GM19025 (cell line): ENCODE measurements at regions not wholly inside any gene's neighbourhood (a gene's known extent, or its start where the extent isn't known, plus 50 kb on each side); places are given as distances from the start of the nearest gene placed in this dataset.

Source experiments
- ATAC-seq: cut with Tn5 transposase; IDR thresholded peaks from one replicate; pipeline ENCODE4 v1.9.1; 2021; ENCODE audit warnings: mild to moderate bottlenecking, low read depth, moderate library complexity; ENCODE audit not compliant: unreplicated experiment

DNA sequence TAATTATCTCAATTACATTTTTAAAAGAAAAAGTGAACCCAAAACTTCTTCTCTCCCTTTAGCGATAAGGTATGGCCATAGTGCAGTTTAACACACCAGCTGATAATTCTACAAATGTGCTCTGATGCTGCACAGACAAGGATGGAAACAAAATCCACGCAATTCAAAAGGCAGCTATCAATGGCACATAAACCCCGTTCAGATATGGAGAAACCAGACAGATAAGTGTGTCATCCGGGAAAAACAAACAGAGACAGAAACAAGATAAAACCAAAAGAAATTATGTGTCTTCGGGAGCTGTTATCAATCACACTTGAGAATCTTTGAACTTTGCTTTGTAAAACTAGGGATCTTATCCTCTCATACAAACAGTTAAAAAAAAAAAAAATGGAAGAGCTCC, 73.6 kb downstream of the SIPA1L2 start:
- no peak for ATAC-seq

DNA sequence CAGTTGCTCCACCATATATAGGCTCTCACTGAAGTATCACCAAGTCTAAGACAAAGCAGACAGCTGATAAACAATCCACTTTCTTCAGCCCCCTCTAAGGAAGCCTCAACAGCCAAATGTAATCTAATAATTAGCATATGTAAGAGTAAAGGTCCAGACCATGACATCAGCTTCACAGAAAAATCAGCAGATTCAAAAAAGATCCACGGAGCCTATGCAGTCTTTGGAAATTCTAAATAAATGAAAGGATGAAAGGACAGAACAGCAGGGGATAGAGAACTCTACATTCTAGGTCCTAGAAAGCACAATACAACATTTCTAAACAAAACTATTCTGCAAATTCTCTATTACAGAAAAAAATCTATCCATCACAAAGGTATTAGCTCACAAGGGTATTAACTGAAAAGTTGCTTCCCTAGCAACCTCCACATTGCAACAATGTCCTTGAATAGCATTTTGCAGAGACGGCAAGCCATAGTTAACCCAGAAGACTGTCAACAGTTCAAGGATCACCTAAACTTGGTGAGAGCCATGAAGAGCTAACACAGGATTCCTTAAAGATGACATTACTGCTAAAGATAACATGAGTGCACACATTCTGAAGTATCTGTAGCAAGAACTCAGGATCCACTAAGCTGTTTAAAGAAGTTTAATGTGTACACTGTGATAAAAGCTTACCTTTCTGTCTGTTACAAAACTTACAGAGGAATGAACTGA, 74.3 kb downstream of the SIPA1L2 start:
- no peak for ATAC-seq

DNA sequence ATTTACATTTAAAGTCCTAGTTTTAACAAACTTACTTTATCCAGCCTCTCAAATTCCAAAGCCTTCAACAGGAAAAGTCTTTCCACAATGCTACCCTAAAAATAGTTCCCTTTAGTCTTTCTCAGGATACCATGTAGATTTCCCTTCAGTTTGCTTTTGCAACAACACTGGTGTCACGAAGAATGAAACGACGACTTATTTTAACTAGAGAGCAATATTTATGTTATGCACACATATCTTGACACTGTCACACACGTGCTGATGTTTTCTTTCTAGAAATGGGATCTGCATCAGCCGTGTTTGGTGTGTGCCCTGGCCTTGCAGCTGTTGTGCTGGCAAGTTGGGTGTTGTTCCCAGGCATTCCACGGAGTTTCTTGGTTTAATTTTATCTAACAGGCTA, 75.5 kb downstream of the SIPA1L2 start:
- no peak for ATAC-seq

DNA sequence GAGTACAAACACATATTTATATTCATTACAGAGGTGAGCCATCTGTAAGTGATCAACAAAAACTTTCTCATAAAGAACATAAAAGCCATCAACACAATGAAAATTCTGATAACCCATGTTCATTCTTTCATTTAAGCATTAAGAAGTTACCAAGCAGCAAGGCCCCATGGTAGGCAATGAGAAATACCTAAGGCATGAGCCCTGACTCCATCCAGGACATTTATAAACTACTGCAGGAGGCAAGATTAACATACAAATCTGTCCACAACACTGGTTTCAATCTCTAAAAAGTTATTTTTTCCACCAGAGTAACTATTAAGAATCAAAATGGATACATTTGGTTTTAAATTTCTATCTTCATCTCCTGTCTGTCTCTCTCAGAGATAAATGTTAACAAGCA, 76.1 kb downstream of the SIPA1L2 start:
- no peak for ATAC-seq

DNA sequence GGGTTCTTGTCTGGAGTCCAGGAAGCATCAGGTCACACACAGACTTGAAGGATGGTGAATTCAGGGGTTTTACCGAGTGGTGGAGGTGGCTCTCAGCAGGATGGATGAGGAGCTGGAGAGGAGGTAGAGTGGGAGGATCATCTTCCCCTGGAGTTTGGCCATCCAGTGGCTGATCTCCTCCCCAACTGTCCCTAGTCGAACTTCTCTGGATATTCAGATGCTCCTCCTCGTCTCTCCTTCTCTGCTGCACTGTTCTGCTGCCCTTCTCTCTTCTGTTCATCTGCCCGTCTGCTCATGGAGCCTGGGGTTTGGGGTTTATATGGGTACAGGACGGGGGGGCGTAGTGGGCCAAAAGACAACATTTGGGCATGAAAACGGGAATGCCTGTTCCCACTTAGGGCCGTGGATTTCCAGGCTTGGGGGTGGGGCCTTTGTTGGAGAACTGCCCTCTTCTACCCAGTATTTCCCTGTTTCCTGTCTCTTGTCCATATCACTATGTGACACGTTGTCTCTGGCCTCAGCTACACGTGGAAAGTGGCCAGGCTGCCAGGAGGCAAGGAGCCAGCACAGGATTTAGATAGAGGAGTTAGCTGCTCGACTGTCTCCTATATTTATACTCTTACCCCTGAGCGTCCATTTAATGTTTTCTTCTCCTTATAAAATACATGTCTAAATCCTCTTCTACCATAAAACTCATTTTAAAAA, 76.7 kb downstream of the SIPA1L2 start:
- ATAC-seq: no peak

DNA sequence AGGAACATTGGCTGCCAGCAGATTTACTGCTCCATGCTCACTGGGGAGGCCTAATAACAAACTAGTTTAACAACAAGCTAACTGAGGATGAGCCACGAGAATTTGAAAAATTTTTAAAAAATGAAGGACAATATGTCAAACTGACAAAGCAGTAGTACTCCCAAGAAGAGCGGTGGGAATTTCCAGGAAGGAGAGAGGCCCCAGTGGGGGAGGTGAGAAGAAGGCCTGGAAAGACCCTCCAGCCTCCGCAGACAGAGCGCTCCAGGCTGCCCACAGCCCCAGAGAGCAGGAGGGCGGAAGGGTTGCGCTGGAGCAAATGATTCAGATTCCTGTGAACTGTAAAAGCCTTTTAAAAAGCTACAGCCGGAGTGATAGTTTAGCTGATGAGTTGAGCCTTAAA, 78.5 kb downstream of the SIPA1L2 start:
- no peak for ATAC-seq

DNA sequence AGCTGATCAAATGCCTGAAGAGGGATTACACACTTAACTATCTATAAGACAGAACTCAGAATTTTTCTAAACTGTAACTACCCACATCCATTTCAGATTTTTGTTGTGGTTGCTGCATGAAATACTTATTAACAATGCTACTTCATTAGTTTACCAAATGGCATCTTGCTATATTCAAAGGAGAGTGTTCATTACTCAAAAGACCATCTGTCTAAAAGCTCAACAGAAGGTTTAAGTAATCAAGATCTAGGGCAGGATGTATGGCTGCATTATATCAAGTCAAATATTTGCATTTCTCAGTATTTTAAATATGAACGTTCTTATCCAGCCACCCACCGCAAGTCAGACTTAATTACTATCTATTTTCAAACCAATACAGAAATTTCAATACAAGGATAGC, 79.9 kb downstream of the SIPA1L2 start:
- ATAC-seq: no peak

DNA sequence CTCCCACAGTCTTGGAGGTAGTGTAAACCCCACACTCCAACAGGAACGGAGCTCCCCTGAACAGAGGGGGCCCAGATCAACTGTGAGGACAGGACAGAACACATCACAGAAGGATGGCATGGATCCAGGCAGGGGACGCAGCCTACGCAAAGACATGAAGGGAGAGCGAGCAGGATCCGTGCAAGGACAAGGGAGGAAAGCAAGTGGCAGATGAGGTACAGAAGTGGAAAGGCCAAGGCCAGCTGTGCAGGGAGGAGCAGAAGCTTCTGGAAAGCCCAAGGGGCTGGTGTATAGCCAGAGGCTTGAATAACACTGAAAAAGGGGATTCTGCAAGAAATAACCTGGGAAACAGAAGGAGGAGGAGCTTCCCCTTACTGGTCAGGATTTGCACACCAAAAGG, 81.2 kb downstream of the SIPA1L2 start:
- ATAC-seq: no peak

DNA sequence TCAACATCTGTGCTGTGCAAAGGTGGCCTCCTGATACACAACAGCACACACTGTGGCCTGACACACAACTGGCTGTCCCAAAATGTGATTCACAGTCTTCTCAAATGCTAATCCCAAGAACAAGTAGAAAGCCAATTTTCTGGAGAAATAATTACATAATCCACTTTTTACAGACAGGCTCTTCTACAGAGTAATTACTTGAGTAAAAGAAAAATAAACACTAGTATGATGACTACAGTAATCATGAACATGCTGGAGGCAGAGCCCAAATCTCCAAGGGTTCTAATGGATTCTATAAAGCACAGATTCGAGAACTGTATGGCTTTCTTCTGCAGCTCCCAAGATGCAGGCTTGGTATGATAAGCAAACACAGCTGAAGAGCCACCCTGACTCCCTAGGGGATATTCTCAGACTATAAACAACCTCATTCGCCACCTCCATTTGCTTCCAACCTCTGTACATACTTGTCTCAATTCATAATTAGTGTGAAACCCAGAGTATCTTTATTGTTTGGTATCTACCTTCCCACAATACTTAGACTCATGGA, 81.9 kb downstream of the SIPA1L2 start:
- ATAC-seq: no peak

DNA sequence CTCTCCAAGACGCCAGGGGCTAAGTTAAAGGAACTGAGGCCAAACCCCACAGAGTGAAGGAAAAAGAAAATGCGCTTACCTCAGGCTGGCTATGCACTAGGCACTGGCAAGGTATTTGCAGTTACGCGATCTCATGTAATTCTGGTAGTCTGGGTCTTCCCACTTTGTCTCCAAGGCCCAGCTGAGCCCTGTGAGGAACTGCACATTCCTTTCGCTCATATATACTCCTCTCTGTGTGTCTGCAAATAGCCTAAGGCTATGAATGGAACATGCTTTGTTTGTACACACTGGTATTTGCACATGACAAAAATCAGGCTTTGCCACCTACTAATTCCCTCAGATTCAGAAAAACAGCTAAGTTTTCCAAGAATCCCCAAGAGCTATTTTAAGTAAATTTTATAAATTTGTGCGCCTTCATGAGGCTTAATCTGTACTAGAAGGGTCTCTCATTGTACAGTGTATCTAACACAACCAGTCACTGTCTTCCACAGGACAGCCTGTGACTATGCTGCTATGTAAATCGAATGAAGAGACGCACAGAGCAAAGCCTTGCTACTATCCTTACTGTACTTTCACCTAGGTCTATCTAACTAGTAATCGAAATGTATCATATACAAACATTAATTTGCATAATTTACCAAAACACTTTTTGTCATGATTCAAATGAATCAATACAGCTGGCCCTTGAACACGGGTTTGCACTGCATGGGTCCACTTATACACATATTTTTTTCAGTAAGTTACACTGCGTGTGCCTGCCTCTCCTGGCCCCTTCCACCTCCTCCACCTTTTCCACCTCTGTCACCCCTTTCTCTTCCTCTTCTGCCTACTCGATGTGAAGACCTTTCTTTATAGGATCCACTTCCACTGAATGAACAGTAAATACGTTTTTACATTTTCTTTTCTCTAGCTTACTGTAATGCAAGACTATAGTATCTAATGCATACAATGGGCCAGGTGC, 87.0 kb downstream of the SIPA1L2 start:
- ATAC-seq: no peak

DNA sequence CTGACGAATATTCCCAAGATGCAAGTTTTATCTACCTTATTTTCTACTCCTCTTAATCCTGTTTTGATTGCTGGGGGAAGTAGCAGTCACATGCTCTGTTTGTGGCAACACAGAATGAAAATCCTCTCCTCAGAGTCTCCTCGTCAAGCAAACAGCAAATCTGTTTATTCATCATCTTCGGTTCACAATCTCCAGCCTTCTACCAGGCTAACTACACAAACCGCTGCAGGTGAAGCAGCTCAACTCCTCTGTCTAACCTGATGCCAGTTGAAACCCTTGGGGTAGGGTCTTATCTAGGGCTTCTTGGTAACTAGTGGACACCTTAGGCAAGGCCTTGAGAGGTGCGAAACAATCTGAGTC, 91.0 kb downstream of the SIPA1L2 start:
- no peak for ATAC-seq

DNA sequence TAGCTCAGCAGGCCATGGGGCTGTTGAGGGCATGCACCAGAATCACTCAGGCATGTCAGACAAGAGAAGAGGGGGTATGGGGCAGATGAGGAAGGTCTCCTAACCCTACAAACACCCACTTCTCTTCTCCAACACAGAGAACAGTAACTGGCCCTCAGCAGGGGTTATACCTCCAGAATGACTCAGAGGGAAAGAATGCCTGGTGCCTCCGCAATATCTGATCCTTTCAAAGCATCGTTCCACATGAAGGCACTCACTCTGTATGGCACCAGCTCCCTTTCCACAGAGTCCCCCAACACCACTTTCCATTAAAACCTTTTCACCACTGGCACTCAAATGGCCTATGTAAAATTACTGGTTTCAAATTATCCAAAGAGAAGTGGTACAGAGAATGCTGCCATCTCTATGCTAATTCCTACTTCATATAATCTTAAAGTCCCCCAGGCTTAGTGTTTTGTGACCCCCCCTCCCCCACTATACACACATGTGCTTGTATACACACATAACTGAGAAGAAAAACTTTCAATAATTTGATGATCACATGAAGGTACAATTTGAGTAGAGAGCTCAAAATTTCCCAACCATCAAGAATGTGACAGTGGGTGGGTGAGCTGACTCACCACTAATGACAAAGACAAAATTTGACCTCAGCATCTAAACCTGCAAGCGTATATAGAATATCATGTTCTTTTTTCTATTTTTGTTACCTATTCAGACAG, 91.5 kb downstream of the SIPA1L2 start:
- no peak for ATAC-seq

DNA sequence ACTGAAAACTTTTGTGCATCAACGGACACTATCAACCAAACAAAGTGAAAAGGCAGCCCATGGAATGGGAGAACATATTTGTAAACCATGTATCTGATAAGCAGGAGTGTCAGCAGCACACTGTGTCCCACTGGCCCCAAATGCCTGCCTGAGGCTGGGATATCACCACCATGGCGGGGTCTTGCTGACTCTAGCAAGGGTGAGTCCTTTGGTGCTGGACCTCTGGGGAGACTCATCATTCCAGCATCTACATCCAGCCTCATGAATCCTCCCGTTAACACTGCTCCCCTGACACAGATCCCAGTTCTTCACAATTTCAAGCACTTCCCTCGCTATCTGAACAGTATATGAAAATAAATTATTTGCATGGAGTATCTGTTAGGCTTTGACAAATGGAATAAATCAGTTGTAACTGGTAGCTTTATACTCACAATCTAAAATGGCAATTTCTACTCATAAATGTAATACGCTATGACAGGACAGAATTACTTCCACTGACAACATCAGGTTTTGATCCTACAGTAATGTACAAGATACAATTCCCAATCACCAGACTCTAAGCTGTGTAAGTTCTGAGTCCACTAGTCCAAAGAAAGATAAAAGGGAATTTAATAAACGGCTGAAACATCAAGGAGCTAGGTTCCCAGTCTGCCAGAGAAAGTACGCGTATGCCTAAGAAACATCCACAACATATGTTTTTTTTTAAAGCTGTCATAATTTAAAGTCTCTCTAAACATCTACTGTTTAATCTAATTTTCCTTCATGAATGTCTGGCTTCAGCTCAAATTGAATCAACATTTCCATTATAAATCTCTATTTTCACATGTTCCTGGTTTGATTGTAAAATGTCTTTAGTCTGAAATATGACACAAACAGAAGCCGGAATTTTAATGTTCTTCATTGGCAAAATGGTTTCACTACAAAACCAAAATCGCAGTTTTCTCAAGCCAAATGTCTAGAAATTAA, 95.1 kb downstream of the SIPA1L2 start:
- no peak for ATAC-seq

DNA sequence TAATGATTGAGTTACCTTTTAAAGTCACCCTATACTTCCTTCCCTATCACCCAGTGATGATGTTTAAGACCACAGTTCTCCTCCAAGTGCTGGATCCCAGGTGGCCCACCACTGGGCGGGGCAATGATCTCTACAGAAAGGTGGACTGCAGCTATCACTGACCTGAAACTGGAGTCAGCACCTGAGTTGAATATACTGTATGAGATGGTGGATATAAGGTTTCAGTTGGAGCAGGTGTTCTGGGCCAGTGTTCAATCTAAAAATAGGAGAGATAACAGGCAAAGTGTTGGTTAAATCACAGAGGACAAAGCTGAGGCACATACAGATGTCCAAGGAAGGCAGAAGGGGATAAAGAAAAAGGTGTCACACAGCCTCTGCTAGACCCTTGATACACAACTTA, 96.6 kb downstream of the SIPA1L2 start:
- no peak for ATAC-seq

DNA sequence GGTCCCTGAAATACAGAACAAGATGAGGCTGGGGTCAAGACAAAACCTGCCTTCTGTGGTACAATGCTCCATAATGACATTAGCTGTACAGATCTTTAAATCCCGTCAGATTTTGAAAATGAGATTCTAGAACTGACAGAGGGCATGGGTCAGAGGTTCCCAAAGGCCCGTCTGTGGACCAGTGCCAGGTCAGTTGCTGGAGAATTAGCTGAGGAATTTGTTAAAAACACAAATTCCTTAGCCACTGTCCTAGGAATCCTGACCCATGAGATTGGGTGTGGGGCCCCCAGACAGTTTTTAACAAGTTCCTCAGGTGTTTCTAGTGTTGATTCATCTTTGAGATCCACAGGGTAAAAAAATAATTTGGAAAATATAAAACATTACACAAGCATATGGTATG, 97.0 kb downstream of the SIPA1L2 start:
- ATAC-seq: no peak

DNA sequence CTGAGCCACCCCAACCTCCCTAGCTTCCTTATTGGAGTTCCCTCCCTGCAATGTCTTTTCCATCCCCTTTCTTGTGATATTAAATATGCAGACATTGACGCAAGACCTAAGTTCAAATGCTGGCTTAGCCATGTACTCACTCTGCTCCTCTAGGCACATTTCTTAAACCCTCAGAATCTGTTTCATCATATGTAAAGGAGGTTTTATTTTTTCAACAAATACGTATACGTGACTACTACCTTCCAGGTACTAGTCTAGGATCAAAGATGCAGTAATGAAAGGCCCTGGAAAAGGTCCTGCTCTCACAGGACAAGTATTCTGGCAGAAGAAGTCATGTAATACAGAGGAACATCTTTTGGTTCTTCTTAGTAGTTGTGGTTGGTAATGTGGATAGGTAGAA, 98.6 kb downstream of the SIPA1L2 start:
- no peak for ATAC-seq

DNA sequence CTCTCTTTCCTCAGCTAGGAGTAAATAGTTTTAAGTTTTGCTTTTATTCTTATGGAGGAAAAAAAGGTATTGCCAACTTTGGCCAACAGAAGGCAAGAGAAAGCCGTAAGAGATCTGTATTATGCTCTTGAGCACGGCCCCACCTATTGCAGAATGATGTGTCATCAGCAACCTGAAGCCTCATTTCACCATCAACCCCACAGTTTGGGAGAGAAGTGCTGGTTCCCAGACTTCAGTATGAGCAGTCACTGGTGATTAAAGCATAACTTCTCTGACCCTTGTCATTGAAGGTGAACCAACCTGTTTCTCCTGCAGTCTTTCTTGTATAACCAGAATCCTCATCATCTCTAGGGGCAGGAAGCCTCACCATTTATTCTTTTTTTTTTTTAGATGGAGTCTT, 100.2 kb downstream of the SIPA1L2 start:
- no peak for ATAC-seq

DNA sequence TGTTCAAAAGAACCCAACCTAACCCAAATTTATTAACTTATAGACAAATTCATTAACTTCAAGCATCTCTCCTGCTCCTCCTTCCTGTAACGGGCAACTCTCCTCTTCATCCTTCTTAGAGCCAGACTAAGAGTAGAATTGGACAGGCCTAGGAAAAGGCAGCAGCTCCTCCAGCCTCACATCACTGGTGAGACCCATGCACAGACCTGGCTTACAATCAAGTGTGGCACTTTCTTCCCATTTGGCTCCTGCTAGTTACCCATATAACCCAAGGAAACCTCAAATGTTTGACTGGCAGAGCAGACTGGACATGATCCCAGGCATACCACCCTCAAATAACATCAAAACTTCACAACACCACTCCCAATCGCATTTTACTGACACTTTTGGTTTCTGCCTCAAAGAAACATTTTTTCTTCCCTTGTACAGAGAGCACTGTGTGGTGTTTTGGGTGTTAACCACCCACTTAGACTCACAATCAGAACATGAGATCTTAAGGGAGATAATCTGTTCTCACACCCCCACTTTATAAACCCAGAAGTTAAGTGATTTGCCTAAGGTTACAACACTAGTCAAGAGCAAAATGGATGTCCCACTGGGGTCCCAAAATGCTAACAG, 101.4 kb downstream of the SIPA1L2 start:
- no peak for ATAC-seq

DNA sequence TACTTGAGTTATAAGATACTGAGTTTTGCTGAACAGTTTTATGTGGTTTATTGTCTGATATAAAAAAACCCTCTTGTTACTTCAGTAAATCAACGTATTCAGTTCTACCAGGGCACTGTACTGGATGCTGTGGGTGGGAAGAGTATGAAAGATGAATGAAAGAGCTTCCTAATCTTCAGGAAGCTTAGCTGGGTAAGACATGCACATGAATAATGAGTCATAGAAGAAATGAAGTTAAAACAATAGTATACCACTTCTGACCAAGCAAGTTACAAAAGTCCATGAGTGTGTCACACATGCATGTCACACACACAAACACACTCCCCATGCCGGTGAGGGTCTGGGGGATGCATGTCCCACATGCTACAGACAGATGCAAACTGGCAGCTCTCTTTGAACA, 105.9 kb downstream of the SIPA1L2 start:
- no peak for ATAC-seq
